Smooth muscle cell (in vitro differentiated cells): ENCODE measurements at regions not wholly inside any gene's neighbourhood (a gene's known extent, or its start where the extent isn't known, plus 50 kb on each side); places are given as distances from the start of the nearest gene placed in this dataset.
"Not testable (repeated sequence)": the region's sequence is repeated elsewhere in the genome, so short reads cannot be mapped to it uniquely, and the experiment has no call there.

Experiments
- DNase-seq: peaks from one replicate; lab custom pipeline; 2025; ENCODE audit not compliant: unreplicated experiment; lab: John Stamatoyannopoulos, UW
- H2AFZ ChIP-seq: fragments of 200-600 bp; sonication (generic); 2 replicates; pipeline ENCODE4 v1.6.0; 2016; ENCODE audit warnings: antibody characterized with exemption, low read depth, mild to moderate bottlenecking
- H3F3A ChIP-seq: fragments of 200-600 bp; sonication (generic); 2 replicates; pipeline ENCODE4 v1.6.0; 2017; ENCODE audit warnings: antibody characterized with exemption, low read depth
- H3K27ac ChIP-seq: fragments of 200-600 bp; sonication (generic); 2 replicates; pipeline ENCODE4 v1.5.1; 2016; ENCODE audit warnings: low read depth, mild to moderate bottlenecking
- H3K27me3 ChIP-seq: fragments of 200-600 bp; sonication (generic); 2 replicates; pipeline ENCODE4 v1.6.1; 2016; ENCODE audit warnings: low read depth, mild to moderate bottlenecking
- H3K36me3 ChIP-seq: fragments of 200-600 bp; sonication (generic); 2 replicates; pipeline ENCODE4 v1.5.1; 2016; ENCODE audit warnings: low read depth
- H3K4me1 ChIP-seq: fragments of 200-600 bp; sonication (generic); 2 replicates; pipeline ENCODE4 v1.5.1; 2016; ENCODE audit warnings: low read depth
- H3K4me2 ChIP-seq: fragments of 200-600 bp; sonication (generic); 2 replicates; pipeline ENCODE4 v1.6.0; 2016; ENCODE audit warnings: mild to moderate bottlenecking
- H3K4me3 ChIP-seq: fragments of 200-600 bp; sonication (generic); 2 replicates; pipeline ENCODE4 v1.5.1; 2016; ENCODE audit warnings: mild to moderate bottlenecking
- H3K79me2 ChIP-seq: fragments of 200-600 bp; sonication (generic); 2 replicates; pipeline ENCODE4 v1.6.0; 2016; ENCODE audit warnings: low read depth, mild to moderate bottlenecking
- H3K9ac ChIP-seq: fragments of 200-600 bp; sonication (generic); 2 replicates; pipeline ENCODE4 v1.6.0; 2016; ENCODE audit warnings: low read depth
- H3K9me3 ChIP-seq: fragments of 200-600 bp; sonication (generic); replicated peaks from 2 replicates; pipeline ENCODE4 v1.5.1; 2016; ENCODE audit warnings: low read depth
- H4K20me1 ChIP-seq: fragments of 200-600 bp; sonication (generic); 2 replicates; pipeline ENCODE4 v1.6.0; 2016; ENCODE audit warnings: low read depth
- WGBS: methylation state at CpG from one replicate; pipeline ENCODE4 v1.1.7; 2016; ENCODE audit warnings: low lambda C conversion rate; 5-methylcytosine and 5-hydroxymethylcytosine counted together
- TF ChIP-seq, protein P1 (sequence below): fragments of 200-600 bp; sonication (generic); IDR thresholded peaks from 2 replicates; pipeline ENCODE4 v1.5.1; 2017; ENCODE audit warnings: borderline replicate concordance, mild to moderate bottlenecking, antibody characterized with exemption; ENCODE audit not compliant: insufficient read depth, poor library complexity, severe bottlenecking

DNA sequence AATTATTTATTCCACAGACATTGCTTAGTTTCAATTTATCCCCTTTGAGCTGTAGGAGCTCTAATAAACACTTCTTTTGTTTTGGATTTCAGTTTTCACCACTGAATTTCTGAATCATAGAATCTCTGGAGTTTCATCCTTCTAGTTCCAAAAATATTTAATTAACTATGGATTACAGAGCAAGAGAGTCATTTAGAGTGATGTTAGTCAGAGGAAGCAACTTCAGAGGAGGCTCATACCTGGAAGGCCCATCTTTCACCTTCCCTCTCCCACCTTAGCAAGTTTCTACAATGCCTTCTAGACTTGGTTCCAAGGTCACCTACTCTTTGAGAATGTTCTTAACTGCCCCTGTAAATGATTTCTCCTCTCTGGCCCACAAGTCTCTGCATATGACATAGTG is 353.2 kb downstream of the SPRY2 start:
- TF ChIP-seq, protein P1, sequence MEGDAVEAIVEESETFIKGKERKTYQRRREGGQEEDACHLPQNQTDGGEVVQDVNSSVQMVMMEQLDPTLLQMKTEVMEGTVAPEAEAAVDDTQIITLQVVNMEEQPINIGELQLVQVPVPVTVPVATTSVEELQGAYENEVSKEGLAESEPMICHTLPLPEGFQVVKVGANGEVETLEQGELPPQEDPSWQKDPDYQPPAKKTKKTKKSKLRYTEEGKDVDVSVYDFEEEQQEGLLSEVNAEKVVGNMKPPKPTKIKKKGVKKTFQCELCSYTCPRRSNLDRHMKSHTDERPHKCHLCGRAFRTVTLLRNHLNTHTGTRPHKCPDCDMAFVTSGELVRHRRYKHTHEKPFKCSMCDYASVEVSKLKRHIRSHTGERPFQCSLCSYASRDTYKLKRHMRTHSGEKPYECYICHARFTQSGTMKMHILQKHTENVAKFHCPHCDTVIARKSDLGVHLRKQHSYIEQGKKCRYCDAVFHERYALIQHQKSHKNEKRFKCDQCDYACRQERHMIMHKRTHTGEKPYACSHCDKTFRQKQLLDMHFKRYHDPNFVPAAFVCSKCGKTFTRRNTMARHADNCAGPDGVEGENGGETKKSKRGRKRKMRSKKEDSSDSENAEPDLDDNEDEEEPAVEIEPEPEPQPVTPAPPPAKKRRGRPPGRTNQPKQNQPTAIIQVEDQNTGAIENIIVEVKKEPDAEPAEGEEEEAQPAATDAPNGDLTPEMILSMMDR: no peak
- peak overlapping the region; percentile 88 for H3K27ac ChIP-seq
- H3K4me2 ChIP-seq: peak overlapping the region; percentile 58
- H3K9me3 ChIP-seq: no peaks in the 10 kb centered on the region
- no peaks in the 10 kb centered on the region for H3K36me3 ChIP-seq
- peaks cover 17% of the 10 kb centered on the region for H3K4me1 ChIP-seq
- H3K27me3 ChIP-seq: no peaks in the 10 kb centered on the region
- no peak for DNase-seq
- H2AFZ ChIP-seq: no peak overlapping the region
- H3K79me2 ChIP-seq: no peaks in the 10 kb centered on the region
- no peaks in the 10 kb centered on the region for H4K20me1 ChIP-seq
- H3K9ac ChIP-seq: no peak overlapping the region
- H3F3A ChIP-seq: peaks cover 15% of the 10 kb centered on the region
- H3K4me3 ChIP-seq: no peak overlapping the region

DNA sequence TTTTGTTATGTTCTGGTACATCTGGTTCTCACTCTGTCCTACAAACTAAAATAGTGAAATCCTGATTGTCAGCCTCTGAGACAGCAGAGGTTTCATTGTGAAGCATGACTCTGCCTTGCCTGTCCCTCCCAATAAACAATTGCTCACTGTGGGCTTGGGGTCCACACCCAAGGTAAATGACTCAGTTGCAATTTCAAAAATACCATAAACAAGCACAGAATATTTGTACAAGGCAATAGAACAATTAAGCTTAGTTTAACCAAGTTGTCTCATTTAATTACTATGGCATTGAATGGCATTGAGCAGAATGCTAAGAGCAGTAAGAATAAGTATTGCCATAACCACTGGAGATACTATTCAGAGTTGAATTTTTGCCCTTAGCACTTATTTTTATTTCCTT is 353.6 kb downstream of the SPRY2 start:
- Histone ChIP-seq H3K4me3 (no peak overlapping the region), H3K27ac (peak overlapping the region; percentile 88), H3F3A (peaks cover 15% of the 10 kb centered on the region), H3K79me2 (no peaks in the 10 kb centered on the region), H3K9ac (no peak overlapping the region), H3K4me1 (peaks cover 17% of the 10 kb centered on the region), H3K36me3 (no peaks in the 10 kb centered on the region), H2AFZ (peak overlapping the region; percentile 48), H4K20me1 (no peaks in the 10 kb centered on the region), H3K9me3 (no peaks in the 10 kb centered on the region), H3K4me2 (peak overlapping the region; percentile 3), H3K27me3 (no peaks in the 10 kb centered on the region)
- no peak for DNase-seq
- TF ChIP-seq, protein P1: no peak

DNA sequence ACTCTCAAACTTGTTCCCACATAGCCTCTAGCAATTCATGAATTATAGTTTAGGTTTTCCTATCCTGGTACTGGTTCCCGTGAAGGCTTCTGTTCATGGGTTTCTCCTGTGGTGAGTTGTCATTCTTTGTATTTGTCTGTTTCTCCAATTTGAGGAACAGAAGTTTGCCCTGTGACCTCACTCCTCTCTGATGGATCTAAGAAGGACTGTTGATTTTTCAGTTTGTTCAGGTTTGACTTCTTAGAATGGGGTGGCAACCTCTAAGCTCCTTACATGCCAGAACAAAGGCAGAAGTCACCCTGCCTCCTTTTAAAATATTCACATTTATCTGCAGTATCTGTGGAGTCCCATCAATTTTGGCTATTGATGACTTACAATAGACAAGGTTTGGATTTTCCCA is 354.0 kb downstream of the SPRY2 start:
- no peak for DNase-seq
- WGBS: 73% methylated on average over 1 of the region's 1 CpG
- TF ChIP-seq, protein P1: no peak
- Histone ChIP-seq H3F3A (peaks cover 15% of the 10 kb centered on the region), H3K4me2 (peak overlapping the region; percentile 3), H2AFZ (peak overlapping the region; percentile 48), H3K27me3 (no peaks in the 10 kb centered on the region), H3K79me2 (no peaks in the 10 kb centered on the region), H3K27ac (peak overlapping the region; percentile 88), H4K20me1 (no peaks in the 10 kb centered on the region), H3K9ac (peak overlapping the region; percentile 40), H3K36me3 (no peaks in the 10 kb centered on the region), H3K4me3 (no peak overlapping the region), H3K9me3 (no peaks in the 10 kb centered on the region), H3K4me1 (peaks cover 17% of the 10 kb centered on the region)

DNA sequence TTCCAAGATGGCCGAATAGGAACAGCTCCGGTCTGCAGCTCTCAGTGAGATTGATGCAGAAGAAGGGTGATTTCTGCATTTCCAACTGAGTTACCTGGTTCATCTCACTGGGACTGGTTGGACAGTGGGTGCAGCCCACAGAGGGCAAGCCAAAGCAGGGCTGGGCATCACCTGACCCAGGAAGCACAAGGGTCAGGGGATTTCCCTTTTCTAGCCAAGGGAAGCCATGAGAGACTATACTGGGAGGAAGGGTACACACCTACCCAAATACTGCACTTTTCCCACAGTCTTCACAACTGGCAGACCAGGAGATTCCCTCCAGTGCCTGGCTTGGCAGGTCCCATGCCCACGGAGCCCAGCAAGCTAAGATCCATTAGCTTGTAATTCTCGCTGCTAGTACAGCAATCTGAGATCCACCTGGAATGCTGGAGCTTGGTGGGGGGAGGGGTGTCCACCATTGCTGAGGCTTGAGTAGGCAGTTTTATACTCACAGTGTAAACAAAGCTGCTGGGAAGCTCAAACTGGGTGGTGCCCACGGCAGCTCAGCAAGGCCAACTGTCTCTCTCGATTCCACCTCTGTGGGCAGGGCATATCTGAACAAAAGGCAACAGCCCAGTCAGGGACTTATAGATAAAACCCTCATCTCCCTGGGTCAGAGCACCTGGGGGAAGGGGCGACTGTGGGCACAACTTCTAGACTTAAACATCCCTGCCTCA is 365.8 kb downstream of the SPRY2 start:
- not testable (repeated sequence) for H3K9me3 ChIP-seq, H3F3A ChIP-seq, H3K27ac ChIP-seq, H4K20me1 ChIP-seq, H3K4me1 ChIP-seq, H3K4me3 ChIP-seq, DNase-seq, H3K9ac ChIP-seq, H2AFZ ChIP-seq, H3K4me2 ChIP-seq, H3K36me3 ChIP-seq, H3K27me3 ChIP-seq, H3K79me2 ChIP-seq
- 94% methylated on average over 7 of the region's 7 CpGs for WGBS
